ENCODE measurements at regions not wholly inside any gene's neighbourhood (a gene's known extent, or its start where the extent isn't known, plus 50 kb on each side); places are given as distances from the start of the nearest gene placed in this dataset.

- TF ChIP-seq CTCF (IDR thresholded peaks at IDR 0.05; ENCODE audit: low read depth, low read length), result no peak
- H3K4me3 ChIP-seq (ENCODE audit: low read depth, low read length), result no peak overlapping the region
- in situ Hi-C loops (cut with HindIII; ENCODE audit: low sequenced_read_pairs), result no loop called here
- no peak for DNase-seq (ENCODE audit: low read depth, low spot score)
Observed at GRCh38 chr10:57457972-57458512, 809.7 kb downstream of the IPMK start.

- TF ChIP-seq CTCF (IDR thresholded peaks at IDR 0.05; ENCODE audit: low read depth, low read length), result no peak
- in situ Hi-C loops (cut with HindIII; ENCODE audit: low sequenced_read_pairs), result no loop called here
- DNase-seq (ENCODE audit: low read depth, low spot score), result no peak
Observed at GRCh38 chr10:57430376-57430775, 837.3 kb downstream of the IPMK start.

GRCh38 chr10:57420881-57421280 lies 846.8 kb downstream of the IPMK start:
- no peak for TF ChIP-seq CTCF (IDR thresholded peaks at IDR 0.05; ENCODE audit: low read depth, low read length)
- no peak overlapping the region for H3K4me3 ChIP-seq (ENCODE audit: low read depth, low read length)
- in situ Hi-C loops (cut with HindIII; ENCODE audit: low sequenced_read_pairs), result no loop called here
- no peak for DNase-seq (ENCODE audit: low read depth, low spot score)

More at GRCh38 chr10:57430376-57430775, 837.3 kb downstream of the IPMK start:
- no peak overlapping the region for H3K4me3 ChIP-seq (ENCODE audit: low read depth, low read length)

GRCh38 chr10:57418476-57418875 lies 849.2 kb downstream of the IPMK start:
- no peak for TF ChIP-seq CTCF (IDR thresholded peaks at IDR 0.05; ENCODE audit: low read depth, low read length)
- in situ Hi-C loops (cut with HindIII; ENCODE audit: low sequenced_read_pairs), result no loop called here
- no peak for DNase-seq (ENCODE audit: low read depth, low spot score)
- H3K4me3 ChIP-seq (ENCODE audit: low read depth, low read length), result no peak overlapping the region

GRCh38 chr10:57395923-57396322 lies 871.8 kb downstream of the IPMK start:
- TF ChIP-seq CTCF (IDR thresholded peaks at IDR 0.05; ENCODE audit: low read depth, low read length), result no peak
- DNase-seq (ENCODE audit: low read depth, low spot score), result peak; percentile 1
- H3K4me3 ChIP-seq (ENCODE audit: low read depth, low read length), result no peak overlapping the region
- in situ Hi-C loops (cut with HindIII; ENCODE audit: low sequenced_read_pairs), result no loop called here

GRCh38 chr10:57367412-57367811 lies 900.3 kb downstream of the IPMK start:
- no peak for TF ChIP-seq CTCF (IDR thresholded peaks at IDR 0.05; ENCODE audit: low read depth, low read length)
- no peak for DNase-seq (ENCODE audit: low read depth, low spot score)
- in situ Hi-C loops (cut with HindIII; ENCODE audit: low sequenced_read_pairs), result no loop called here
- no peak overlapping the region for H3K4me3 ChIP-seq (ENCODE audit: low read depth, low read length)

- DNase-seq (ENCODE audit: low read depth, low spot score), result no peak
- TF ChIP-seq CTCF (IDR thresholded peaks at IDR 0.05; ENCODE audit: low read depth, low read length), result no peak
- in situ Hi-C loops (cut with HindIII; ENCODE audit: low sequenced_read_pairs), result no loop called here
- no peak overlapping the region for H3K4me3 ChIP-seq (ENCODE audit: low read depth, low read length)
Observed at GRCh38 chr10:57362811-57363210, 904.9 kb downstream of the IPMK start.

All from astrocyte of the spinal cord (primary cell).